ENCODE measurements at regions not wholly inside any gene's neighbourhood (a gene's known extent, or its start where the extent isn't known, plus 50 kb on each side); places are given as distances from the start of the nearest gene placed in this dataset.

DNA sequence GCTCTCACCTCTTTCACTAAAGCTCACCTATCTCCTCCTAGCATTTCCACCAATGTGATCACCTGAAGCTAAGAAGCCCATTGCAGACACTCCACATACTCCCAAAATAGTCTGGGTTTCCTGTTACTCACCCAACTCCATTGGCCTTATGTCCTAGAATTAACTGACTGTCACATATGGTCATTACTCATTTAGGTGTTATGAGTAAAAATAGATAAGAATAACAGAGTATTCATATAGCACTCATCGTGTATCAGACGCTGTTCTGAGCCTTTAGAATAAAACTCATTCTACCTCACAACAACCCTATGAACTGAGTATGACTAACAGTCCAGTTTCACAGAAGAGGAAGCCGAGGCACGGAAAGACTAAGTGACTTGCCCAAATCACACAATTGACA lies 174.2 kb upstream of the NPVF start:
- no peaks in the 10 kb centered on the region for H3K79me2 ChIP-seq (ENCODE audit: low read depth)
- ChIA-PET CTCF (no interaction called here), POLR2A (ENCODE audit: unreplicated experiment) (no interaction called here)
- no peaks in the 10 kb centered on the region for H4K20me1 ChIP-seq (ENCODE audit: insufficient read depth)
- no peak overlapping the region for H3K4me2 ChIP-seq
- no peak overlapping the region for H3K4me3 ChIP-seq
- no peaks in the 10 kb centered on the region for H3F3A ChIP-seq (ENCODE audit: insufficient read depth, low read depth)
- peaks cover 88% of the 10 kb centered on the region for H3K27me3 ChIP-seq (ENCODE audit: insufficient read depth, low read depth)
- H3K9me2 ChIP-seq (ENCODE audit: insufficient read depth): no peaks in the 10 kb centered on the region
- no peaks in the 10 kb centered on the region for H3K9me3 ChIP-seq (ENCODE audit: insufficient read depth, low read depth)
- intact Hi-C loops (cut with micrococcal nuclease; ENCODE audit: unreplicated experiment): no loop called here
- no peak overlapping the region for H2AFZ ChIP-seq
- DNase-seq: no peak
- H3K36me3 ChIP-seq (ENCODE audit: low read depth): no peaks in the 10 kb centered on the region
- TF ChIP-seq, protein P1, sequence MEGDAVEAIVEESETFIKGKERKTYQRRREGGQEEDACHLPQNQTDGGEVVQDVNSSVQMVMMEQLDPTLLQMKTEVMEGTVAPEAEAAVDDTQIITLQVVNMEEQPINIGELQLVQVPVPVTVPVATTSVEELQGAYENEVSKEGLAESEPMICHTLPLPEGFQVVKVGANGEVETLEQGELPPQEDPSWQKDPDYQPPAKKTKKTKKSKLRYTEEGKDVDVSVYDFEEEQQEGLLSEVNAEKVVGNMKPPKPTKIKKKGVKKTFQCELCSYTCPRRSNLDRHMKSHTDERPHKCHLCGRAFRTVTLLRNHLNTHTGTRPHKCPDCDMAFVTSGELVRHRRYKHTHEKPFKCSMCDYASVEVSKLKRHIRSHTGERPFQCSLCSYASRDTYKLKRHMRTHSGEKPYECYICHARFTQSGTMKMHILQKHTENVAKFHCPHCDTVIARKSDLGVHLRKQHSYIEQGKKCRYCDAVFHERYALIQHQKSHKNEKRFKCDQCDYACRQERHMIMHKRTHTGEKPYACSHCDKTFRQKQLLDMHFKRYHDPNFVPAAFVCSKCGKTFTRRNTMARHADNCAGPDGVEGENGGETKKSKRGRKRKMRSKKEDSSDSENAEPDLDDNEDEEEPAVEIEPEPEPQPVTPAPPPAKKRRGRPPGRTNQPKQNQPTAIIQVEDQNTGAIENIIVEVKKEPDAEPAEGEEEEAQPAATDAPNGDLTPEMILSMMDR (conservative IDR thresholded peaks at IDR 0.05): no peak
- no peak for TF ChIP-seq EZH2 (IDR thresholded peaks at IDR 0.05; ENCODE audit: low read depth)
- no TSS peak for BruUV-seq (replicated peaks)
- H3K4me1 ChIP-seq (replicated peaks; ENCODE audit: insufficient read depth): no peaks in the 10 kb centered on the region
- H3K27ac ChIP-seq: no peak overlapping the region

DNA sequence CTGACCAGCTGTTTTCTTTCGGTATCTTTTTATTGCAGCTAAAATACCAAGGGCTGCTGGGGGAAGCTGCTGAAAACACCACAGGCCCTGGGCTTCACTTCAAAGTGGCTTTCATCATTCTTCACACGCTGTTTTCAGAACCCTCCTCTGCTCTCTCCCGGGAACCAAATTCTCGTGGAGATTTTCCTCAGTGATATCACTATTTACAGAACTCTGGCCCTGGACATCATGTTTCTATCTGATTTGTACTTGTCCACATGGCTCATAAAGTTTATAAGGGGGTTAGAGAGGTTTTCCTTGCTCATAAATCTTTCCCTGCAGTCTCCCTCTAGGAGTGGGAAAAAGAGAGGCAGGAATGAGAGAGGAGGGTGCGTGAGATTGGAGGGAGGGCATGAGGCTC lies 177.4 kb upstream of the NPVF start:
- Histone ChIP-seq H3K4me1 (replicated peaks; ENCODE audit: insufficient read depth) (no peaks in the 10 kb centered on the region), H3K27me3 (ENCODE audit: insufficient read depth, low read depth) (peaks cover 89% of the 10 kb centered on the region), H2AFZ (no peak overlapping the region), H3K27ac (no peak overlapping the region), H3K4me2 (no peak overlapping the region), H4K20me1 (ENCODE audit: insufficient read depth) (no peaks in the 10 kb centered on the region; the same call in 1 of the 2 replicates), H3K9me3 (ENCODE audit: insufficient read depth, low read depth) (no peaks in the 10 kb centered on the region), H3K4me3 (no peak overlapping the region), H3K36me3 (ENCODE audit: low read depth) (no peaks in the 10 kb centered on the region), H3F3A (ENCODE audit: insufficient read depth, low read depth) (no peaks in the 10 kb centered on the region), H3K9me2 (ENCODE audit: insufficient read depth) (no peaks in the 10 kb centered on the region), H3K79me2 (ENCODE audit: low read depth) (no peaks in the 10 kb centered on the region)
- BruUV-seq (replicated peaks): no TSS peak
- DNase-seq: no peak
- intact Hi-C loops (cut with micrococcal nuclease; ENCODE audit: unreplicated experiment): no loop called here
- POLR2A ChIA-PET (ENCODE audit: unreplicated experiment): no interaction called here
- CTCF ChIA-PET: no interaction called here
- TF ChIP-seq, protein P1 (conservative IDR thresholded peaks at IDR 0.05): no peak
- no peak for TF ChIP-seq EZH2 (IDR thresholded peaks at IDR 0.05; ENCODE audit: low read depth)

DNA sequence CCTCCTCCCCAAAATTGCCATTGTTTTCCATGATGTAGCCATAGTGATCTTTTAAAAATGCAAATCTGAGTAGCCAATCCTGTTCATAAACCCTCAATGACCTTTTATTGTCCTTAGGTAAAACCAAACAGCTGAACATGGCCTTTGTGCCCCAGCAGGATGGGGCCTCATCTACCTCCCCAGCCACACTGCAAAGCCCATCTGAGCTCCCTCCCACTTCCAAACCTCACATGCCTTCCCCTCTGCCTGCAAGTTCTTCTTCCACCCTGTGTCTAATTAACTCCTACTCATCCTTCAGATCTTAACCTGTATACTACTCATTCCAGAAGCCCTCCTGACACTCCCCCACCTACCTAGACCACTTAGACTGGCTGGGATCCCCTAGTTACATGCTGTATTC lies 178.8 kb upstream of the NPVF start:
- no TSS peak for BruUV-seq (replicated peaks)
- ChIA-PET POLR2A (ENCODE audit: unreplicated experiment) (no interaction called here), CTCF (interaction anchor here (0.7 kb wide), 1 partner anchor 405 kb away, joined by 3 read pairs; no protein-coding TSS in a partner anchor)

More for the DNA sequence above, 178.8 kb upstream of the NPVF start:
- Histone ChIP-seq H3K27ac (no peak overlapping the region), H3K27me3 (ENCODE audit: insufficient read depth, low read depth) (peaks cover 77% of the 10 kb centered on the region), H3K4me2 (no peak overlapping the region), H3K79me2 (ENCODE audit: low read depth) (no peaks in the 10 kb centered on the region), H3K9me2 (ENCODE audit: insufficient read depth) (no peaks in the 10 kb centered on the region), H3K4me1 (replicated peaks; ENCODE audit: insufficient read depth) (no peaks in the 10 kb centered on the region), H3F3A (ENCODE audit: insufficient read depth, low read depth) (no peaks in the 10 kb centered on the region), H4K20me1 (ENCODE audit: insufficient read depth) (no peaks in the 10 kb centered on the region; the same call in 1 of the 2 replicates), H3K36me3 (ENCODE audit: low read depth) (no peaks in the 10 kb centered on the region), H2AFZ (no peak overlapping the region), H3K4me3 (no peak overlapping the region), H3K9me3 (ENCODE audit: insufficient read depth, low read depth) (no peaks in the 10 kb centered on the region)
- TF ChIP-seq, protein P1 (conservative IDR thresholded peaks at IDR 0.05): no peak
- TF ChIP-seq EZH2 (IDR thresholded peaks at IDR 0.05; ENCODE audit: low read depth): no peak
- DNase-seq: no peak
- intact Hi-C loops (cut with micrococcal nuclease; ENCODE audit: unreplicated experiment): no loop called here
